ENCODE measurements at regions not wholly inside any gene's neighbourhood (a gene's known extent, or its start where the extent isn't known, plus 50 kb on each side); places are given as distances from the start of the nearest gene placed in this dataset.
A peak's percentile ranks its signal among the peaks of the same experiment; 100 is the strongest.

DNA sequence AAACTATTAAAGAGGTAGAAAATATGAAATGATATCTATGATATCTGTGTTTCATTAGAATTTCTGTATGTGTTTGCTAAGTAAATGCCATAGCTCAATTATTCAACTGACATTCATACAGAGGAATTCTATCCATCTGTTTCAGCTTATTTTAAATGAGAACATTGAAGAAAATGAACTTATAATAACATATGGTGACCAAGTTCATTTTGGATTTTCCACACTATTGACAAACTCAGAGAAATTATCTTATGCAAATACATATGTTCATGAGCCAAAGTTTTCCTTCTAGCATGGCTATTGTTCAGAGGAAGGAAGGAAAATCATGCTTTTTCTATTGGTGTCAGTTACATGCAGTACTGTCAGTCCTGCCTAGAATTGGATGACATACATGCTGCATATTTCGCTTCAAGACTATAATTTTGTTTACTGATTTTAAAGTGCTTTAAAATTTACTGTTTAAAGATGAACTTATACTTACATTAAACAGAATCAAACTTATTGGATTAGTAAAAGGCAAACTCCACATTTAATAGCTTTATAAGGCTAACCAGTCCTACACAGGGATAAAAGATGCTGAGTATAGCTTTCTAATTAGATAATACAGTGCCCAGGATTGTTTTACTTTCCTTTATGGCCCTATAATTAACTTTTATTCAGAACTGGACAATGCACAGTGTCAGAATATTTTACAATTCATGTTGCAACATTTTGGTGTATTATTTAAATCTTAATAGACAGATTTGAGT is 646.2 kb downstream of the TRAM1L1 start:
- no peak for DNase-seq (ENCODE audit: low spot score)

DNA sequence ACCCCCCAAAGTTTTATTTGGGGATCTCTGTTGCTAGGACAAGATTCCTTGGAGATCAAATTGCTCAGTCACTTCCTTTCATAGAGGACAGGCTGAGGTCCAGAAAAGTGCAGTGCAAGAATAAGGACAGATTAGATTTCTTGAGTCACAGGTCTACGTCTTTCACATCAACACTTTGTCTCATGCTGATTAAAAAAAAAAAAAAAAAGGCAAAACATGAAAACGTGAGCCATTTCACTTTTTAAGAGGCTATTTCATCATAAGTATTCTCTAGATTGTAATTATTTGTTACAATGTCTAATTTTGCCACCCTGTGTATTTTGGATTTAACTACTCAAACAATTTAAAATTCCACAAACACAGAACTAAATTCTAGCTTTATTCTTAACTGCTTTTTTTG is 647.0 kb downstream of the TRAM1L1 start:
- peak; percentile 18 for DNase-seq (ENCODE audit: low spot score)

DNA sequence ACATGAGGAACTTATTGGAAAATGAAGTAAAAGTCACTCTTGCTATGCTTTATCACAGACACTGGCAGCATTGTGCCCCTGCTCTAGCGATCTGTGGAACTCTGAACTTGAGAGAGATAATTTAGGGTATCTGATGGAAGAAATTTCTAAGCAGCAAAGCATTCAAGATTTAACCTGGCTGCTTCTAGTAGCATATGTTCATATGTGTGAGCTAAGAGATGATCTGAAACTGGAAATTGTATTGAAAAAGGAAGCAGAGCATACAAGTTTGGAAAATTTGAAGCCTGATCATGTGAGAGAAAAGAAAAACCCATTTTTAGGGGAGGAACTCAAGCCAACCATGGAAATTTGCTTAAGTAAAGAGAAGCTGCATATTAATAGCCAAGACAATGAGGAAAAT is 657.7 kb downstream of the TRAM1L1 start:
- no peak for DNase-seq (ENCODE audit: low spot score)

DNA sequence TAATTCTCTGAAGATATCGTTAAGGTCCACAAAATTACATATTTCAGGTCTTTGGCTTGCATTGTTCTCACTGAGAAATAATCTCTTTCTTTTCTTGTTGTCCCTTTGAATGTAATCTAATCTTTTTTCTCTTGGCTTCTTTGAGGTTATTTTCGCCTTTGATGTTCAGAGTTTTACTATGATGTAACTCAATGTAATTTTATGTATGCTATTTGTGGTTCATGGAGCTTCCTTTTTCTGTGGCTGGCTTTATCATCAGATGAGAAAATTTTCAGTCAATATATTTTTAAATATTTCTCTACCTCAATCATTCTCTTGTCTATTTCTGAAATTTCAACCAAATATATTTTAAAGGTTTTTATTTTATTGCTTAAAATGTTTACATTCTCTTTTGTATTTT is 672.2 kb downstream of the TRAM1L1 start:
- no peak for DNase-seq (ENCODE audit: low spot score)

DNA sequence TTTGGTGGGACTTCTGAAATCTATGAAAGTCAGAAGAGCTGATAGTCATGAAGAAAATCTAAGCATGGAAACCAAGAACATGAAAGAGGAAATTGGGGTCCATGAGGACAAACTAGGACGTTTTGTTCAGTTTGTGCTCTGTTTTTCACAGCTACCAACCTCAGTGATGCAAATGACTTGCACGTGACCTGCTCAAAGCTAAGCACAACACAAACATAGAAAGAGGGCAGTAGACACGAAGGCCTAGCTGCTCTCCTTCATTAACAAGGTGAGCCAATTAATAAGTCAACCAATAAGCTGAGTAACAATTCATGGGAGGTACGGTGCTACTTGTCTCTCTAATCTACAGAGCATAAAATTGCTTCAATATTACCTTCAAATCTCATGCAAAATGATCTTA is 684.1 kb downstream of the TRAM1L1 start:
- no peak for DNase-seq (ENCODE audit: low spot score)

DNA sequence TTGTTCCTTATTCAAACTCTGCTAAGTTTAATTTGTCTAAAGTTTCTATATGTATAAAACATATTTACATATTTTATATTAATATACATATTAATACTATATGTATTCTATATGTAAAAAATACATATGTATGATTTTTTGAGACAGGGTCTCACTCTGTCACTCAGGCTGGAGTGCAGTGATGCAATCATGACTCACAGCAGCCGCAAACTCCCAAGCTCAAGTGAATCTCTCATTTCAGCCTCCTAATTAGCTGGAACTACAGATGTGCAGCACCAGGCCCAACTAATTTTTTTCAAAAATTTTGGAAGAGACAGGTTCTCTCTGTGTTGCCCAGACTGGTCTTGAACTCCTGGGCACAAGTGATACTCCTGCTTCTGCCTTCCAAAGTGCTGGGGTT is 684.9 kb downstream of the TRAM1L1 start:
- peak; percentile 34 for DNase-seq (ENCODE audit: low spot score)

DNA sequence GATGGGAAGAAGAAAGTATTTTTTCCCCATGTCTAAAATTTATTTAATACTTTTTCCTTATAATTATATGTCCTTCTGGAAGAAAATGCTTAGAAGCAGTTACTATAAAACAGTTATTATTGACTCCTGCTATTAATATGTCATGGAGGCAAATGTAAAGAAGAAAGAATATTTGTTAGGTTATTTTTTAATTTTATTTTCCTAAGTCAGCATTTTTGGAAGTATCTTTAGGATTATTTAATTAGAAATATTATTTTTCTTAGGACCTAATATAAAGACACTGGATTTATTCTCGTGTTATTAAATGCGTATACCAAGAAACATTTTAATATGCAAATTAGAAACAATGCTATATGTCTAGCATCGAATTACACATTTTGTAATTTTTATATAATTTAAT is 687.7 kb downstream of the TRAM1L1 start:
- DNase-seq (ENCODE audit: low spot score) = no peak

DNA sequence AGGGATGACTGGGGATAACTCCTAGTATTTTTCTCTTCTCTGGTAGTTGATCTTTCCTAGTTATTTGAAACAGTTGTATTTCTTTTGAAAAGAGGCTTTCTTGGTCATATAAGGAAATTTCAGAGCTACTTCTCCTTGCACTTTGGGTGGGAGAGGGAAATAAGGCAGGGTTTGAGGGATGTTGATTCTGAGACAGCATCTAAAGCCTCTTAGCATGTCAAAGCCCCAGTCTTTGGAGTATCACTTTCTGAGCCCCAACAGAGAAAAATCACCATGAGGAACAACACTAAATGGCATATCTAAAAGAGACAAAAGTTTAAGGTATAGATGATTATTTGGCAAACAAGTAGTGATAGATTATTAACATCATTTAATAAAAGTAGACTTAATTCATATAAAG is 688.1 kb downstream of the TRAM1L1 start:
- DNase-seq (ENCODE audit: low spot score) = no peak

DNA sequence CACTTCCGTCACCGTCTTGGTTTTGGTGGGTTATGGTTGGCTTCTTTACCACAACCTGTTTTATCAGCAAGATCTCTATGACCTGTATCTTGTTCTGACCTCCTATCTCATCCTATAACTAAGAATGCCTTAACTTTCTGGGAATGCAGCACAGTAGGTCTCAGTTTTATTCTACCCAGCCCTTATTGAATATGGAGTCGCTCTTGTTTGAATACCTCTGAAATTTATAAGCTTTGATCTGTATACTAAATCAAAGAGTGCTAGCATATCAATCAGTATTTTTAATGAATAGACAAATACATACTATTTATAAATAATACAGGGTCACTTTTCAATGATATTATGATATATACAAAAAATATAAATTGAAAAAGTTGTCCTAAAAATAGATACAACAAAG is 690.0 kb downstream of the TRAM1L1 start:
- no peak for DNase-seq (ENCODE audit: low spot score)

DNA sequence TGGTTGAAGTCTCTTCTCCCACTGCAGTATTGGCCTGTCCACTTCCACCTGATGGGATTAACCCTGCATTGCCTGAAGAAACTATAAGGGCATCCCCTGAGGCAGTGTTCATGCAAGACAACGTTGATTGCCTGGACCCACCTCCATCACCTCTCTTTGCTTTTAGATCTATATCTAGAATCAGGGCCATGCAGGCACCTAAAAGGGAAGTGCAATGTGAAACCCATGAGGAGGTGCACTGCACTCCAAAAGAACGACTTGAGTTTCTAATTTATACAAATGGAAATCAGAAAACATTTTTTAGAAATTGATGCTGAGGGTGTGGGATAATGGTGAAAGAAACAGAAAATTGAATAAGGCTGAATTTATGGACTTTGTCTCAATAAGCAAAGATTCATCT is 694.4 kb downstream of the TRAM1L1 start:
- DNase-seq (ENCODE audit: low spot score) = no peak

DNA sequence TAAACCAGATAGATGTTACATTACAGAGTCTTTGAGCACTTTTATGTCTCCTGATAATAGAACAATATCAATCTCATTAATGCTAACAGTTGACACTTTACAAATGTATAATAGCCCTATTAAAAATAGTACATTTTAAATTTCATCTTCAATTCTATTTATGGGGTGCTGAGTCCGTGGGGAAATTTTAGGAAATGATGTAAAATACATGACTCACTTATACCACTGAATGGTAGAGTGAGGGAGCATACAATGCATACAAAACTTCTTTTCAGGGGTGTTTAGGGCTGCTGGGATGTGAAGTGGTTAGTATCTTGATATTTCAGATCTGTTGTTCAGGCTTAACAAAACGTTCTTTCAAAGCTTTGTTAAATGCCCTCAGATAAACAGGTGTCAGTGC is 696.2 kb downstream of the TRAM1L1 start:
- DNase-seq (ENCODE audit: low spot score) = no peak

DNA sequence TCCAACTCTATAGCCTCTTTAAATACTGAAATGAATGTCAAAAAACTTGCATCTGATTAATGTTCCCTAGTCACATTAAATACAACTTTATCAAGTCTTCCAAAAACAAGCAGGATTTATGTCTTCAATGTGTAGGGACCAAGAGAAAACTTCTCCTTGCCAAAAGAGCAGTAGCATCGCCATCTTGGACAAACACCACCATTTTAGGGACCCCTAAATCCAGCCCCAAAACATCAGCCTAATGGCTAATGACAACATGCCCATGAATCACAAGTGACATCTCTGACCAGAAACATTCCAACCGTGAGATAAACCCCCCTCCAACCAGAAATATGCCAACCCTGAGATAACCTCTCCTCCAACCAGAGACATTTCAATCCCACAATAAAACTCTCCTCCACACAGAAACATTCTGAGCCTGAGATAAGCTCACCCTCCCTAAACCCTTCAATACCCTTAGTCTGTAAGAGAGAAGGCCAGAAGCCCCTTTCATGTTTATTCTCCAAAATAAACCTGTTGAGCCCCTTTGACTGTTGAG is 697.4 kb downstream of the TRAM1L1 start:
- DNase-seq (ENCODE audit: low spot score) = no peak

DNA sequence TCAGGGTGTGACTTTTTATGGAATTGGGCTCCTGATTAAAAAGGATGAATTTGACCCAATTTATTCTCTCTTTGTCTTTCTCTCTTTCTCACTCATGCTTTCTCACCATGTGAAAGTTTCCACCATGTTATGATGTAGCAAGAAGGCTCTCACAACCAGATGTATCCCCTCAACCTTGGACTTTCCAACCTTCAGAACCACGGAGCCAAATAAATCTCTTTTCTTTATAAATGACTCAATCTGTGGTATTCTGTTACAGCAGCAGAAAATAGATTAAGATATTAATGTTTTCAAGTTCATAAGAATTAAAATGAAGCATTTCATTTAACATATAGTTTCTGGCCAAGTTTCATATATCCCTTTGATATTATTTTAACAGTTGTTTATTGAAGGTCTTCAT is 698.5 kb downstream of the TRAM1L1 start:
- no peak for DNase-seq (ENCODE audit: low spot score)

DNA sequence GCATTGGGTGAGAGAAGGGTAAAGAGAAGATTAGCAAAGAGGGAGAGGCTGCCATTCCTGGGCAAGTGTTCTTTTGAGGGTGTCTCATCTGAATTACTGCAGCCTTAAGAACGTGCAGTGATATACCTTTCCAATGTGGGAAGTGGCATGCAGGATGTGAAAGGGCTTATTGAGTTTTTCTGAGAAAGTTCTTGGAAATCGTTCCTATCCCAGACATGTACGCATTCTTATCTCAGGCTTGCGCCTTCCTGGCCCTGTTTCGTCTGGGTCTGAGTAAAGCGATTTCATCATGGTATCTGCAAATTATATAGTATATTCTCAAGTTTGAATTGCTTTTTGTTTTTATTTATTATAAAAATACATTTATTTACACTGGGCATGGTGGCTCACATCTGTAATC is 699.8 kb downstream of the TRAM1L1 start:
- DNase-seq (ENCODE audit: low spot score) = no peak

DNA sequence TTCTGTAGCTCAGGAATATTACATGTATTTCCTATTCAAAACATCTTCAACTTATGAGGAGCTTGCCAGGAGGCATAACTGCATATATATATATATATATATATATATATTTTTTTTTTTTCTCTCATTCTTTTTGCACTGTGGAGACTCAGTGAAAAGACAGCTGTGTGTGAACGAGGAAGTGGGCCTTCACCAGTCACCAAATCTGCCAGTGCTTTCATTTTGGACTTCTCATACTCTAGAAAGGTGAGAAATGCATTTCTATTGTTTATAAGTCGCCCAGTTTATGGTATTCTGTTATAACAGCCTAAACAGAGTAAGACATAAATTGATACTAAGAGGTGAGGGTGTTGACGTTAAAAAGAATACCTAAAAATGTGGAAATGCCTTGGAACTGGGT is 710.6 kb downstream of the TRAM1L1 start:
- DNase-seq (ENCODE audit: low spot score) = no peak

DNA sequence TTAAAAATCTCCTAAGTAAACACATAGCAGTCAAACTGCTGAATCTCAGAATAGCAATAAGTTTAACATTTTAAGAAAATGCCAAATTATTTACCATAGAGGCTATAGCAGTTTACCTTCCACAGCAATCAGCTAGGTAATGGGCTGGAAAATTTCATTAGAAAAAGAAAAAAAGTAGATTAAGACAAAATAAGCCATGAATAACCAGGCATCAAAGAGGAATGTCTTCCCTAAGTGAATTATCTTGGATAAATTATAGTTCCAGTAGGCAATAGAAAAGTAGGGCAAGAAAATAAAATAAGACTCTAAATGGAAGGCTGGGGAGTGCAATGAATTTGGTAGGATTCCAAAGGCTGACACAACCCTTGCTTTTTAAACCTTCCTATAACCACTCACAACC is 722.8 kb downstream of the TRAM1L1 start:
- DNase-seq (ENCODE audit: low spot score) = no peak

DNA sequence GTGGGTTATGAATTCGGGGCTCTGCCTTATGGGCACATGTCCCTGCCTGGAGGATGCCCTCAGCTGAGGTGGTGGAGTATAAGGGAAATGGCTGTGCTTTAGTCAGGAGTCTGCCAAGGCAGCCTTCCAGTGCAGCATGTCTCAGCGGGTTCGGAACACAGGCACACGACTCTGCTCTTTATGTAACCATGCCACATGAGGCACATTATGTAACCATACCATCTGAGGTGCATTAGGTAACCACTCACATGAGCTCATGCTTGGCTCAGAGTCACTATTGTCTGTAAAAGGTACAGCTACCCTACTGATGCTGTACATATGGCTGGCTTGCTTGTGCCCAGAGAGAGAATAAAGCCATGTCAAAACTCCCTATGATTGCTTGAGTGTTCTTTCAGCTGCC is 723.6 kb downstream of the TRAM1L1 start:
- DNase-seq (ENCODE audit: low spot score) = peak; percentile 42

DNA sequence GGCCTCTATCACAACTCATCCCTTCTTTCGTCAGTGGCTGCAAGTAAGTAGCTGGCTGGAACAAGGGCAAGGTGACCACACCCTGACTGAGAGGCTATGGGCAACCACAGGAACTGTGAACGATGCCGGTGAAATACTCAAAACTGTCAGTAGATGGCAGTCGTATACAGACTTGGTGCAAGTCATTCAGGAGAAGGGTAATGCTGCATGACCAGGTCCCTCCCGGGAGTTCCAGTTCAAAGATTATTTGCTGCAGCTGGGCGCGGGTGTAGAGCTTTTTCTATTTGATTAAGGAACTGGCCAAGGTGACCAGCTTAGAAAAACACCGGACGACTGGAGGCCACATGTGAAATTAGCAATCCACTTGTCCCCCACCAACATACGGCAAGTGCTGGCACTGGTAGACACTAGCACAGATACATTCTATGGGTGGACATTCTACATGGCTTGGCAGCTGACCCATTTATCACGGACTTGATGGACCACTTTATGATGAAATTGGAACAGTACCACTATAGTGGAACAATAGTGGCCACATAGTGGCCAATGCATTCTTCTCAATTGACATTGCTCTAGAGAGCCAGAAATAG is 726.6 kb downstream of the TRAM1L1 start:
- peak; percentile 89 for DNase-seq (ENCODE audit: low spot score)

DNA sequence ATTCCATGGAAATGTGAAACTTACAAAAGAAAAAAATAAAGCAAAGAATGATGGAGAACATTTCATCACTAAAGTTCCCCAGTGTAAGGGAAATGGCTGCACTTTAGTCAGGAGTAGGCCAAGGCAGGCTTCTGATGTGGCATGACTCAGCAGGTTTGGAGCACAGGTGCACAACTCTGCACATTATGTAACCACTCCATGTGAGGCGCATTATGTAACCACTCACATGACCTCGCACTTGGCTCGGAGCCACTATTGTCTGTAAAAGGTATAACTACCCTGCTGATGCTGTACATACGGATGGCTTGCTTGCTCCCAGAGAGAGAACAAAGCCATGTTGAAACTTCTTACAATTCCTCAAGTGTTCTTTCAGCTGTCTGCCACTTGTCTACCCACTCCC is 727.6 kb downstream of the TRAM1L1 start:
- peak; percentile 62 for DNase-seq (ENCODE audit: low spot score)

DNA sequence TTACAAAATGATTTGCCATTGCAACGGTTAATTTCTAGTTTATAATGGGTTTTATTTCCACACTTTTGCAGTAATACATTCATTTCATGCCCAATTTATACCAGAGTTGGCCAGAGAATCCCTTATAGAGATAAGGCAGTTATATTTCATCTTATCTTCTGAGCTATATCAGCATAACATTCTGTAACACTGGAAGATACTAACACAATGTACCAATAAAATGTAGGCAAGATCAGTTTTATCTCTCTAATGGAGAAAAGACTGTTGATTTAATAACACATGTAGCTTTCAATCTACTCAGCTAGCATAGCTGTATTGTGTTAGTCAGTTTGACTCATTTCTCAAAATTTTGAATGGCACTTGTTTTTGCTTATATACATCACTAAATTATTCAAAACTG is 738.6 kb downstream of the TRAM1L1 start:
- DNase-seq (ENCODE audit: low spot score) = no peak

DNA sequence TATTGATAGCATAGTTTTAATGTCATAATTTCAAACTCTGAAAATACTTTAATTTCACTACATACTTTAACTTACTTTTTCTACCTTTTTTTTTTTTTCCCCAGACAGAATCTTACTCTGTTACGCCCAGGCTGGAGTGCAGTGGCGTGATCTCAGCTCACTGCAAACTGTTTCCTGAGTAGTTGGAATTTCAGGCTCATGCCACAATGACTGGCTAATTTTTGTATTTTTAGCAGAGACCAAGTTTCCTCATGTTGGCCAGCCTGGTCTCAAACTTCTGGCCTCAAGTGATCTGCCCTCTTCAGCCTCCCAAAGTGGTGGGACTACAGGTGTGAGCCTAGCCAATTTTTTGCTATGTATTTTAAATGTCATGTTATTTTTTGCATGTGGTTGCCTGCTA is 741.6 kb downstream of the TRAM1L1 start:
- no peak for DNase-seq (ENCODE audit: low spot score)

DNA sequence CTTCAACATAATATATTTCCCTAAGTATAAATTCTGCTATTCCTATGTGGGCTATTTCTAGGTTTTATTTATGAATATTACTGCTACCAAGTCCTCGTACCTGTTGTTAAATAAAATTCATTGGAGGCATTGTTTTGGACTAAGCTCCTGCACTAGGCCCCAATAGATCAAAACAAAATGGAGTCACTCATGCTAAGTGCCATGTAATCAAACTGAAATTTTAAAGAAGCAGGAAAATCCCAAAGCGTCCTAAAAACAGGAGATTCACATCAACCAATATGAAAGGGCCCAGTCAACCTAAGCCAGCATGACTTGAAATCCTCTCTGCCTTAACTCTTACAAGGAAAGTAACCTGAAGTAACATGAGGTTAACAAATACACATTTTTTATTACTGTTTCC is 743.2 kb downstream of the TRAM1L1 start:
- DNase-seq (ENCODE audit: low spot score) = no peak

DNA sequence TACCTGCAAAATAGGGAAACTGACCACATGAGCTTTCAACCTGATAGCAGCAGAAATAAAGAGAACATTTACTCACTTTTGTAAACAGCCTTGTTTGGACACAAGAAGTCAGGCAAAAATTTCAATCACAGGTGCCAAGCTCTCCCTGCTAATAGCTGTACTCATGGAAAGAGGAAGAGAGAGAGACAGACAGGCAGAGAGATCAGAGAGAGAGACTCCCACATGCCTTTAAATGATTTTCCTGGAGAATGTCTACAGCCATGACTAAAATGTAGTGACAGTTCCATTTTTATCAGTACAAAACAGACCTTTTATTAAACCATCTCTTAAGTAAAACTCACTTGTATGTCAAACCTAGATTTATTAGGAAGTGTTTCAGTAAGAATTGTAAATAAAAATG is 752.9 kb downstream of the TRAM1L1 start:
- no peak for DNase-seq (ENCODE audit: low spot score)
